PC-9 (cell line): ENCODE measurements at regions not wholly inside any gene's neighbourhood (a gene's known extent, or its start where the extent isn't known, plus 50 kb on each side); places are given as distances from the start of the nearest gene placed in this dataset.

Experiments
- BruUV-seq: library from RNA; stranded (reverse); fragments of 400-500 nt; replicated peaks from 2 replicates; lab custom pipeline; 2021; lab: Mats Ljungman, UMichigan
- CTCF ChIA-PET: fragments of 300-600 bp; sonication (Branson Sonifier 250); formaldehyde crosslinking; loops from one replicate; lab custom pipeline; 2022; ENCODE audit warnings: antibody characterized with exemption; lab: Charles Lee
- POLR2A ChIA-PET: fragments of 300-600 bp; sonication (Branson Sonifier 250); formaldehyde crosslinking; loops from one replicate; lab custom pipeline; 2022; ENCODE audit warnings: antibody characterized with exemption; ENCODE audit not compliant: unreplicated experiment; lab: Charles Lee
- DNase-seq, 2 experiments: peaks; one replicate each; pipeline versions ENCODE4 v3.0.0 to v3.0.0-alpha.2; 2015 to 2022; ENCODE audit warnings: mixed read lengths in 1 of 2
- H2AFZ ChIP-seq: fragments of 200-600 bp; sonication (generic); 2 replicates; pipeline ENCODE4 v1.8.1; 2017; ENCODE audit warnings: antibody characterized with exemption
- H3F3A ChIP-seq: fragments of 200-600 bp; sonication (generic); 2 replicates; pipeline ENCODE4 v1.8.1; 2017; ENCODE audit warnings: antibody characterized with exemption, mild to moderate bottlenecking, low read depth; ENCODE audit not compliant: insufficient read depth
- H3K27ac ChIP-seq: fragments of 200-600 bp; sonication (generic); 2 replicates; pipeline ENCODE4 v1.6.1; 2016; ENCODE audit warnings: mixed run types
- H3K27me3 ChIP-seq: fragments of 200-600 bp; sonication (generic); 2 replicates; pipeline ENCODE4 v1.6.1; 2016; ENCODE audit warnings: low read depth, mixed run types; ENCODE audit not compliant: insufficient read depth
- H3K36me3 ChIP-seq: fragments of 200-600 bp; sonication (generic); 2 replicates; pipeline ENCODE4 v1.6.1; 2016; ENCODE audit warnings: low read depth, mixed run types
- H3K4me1 ChIP-seq: fragments of 200-600 bp; sonication (generic); replicated peaks from 2 replicates; pipeline ENCODE4 v1.6.1; 2016; ENCODE audit warnings: mixed run types; ENCODE audit not compliant: insufficient read depth
- H3K4me2 ChIP-seq: fragments of 200-600 bp; sonication (generic); 2 replicates; pipeline ENCODE4 v1.6.1; 2017; ENCODE audit warnings: mixed run types
- H3K4me3 ChIP-seq: fragments of 200-600 bp; sonication (generic); 2 replicates; pipeline ENCODE4 v1.6.1; 2016; ENCODE audit warnings: mixed run types
- H3K79me2 ChIP-seq: fragments of 200-600 bp; sonication (generic); 2 replicates; pipeline ENCODE4 v1.6.1; 2017; ENCODE audit warnings: low read depth, mixed run types
- H3K9me2 ChIP-seq: fragments of 200-600 bp; sonication (generic); 2 replicates; pipeline ENCODE4 v1.8.1; 2017; ENCODE audit warnings: mild to moderate bottlenecking; ENCODE audit not compliant: insufficient read depth
- H3K9me3 ChIP-seq: fragments of 200-600 bp; sonication (generic); 2 replicates; pipeline ENCODE4 v1.8.1; 2016; ENCODE audit warnings: low read depth; ENCODE audit not compliant: insufficient read depth
- H4K20me1 ChIP-seq: fragments of 200-600 bp; sonication (generic); 2 replicates; pipeline ENCODE4 v1.8.1; 2017; ENCODE audit not compliant: insufficient read depth
- EZH2 ChIP-seq: fragments of 200-600 bp; sonication (generic); IDR thresholded peaks from 2 replicates; pipeline ENCODE4 v1.8.0; 2017; ENCODE audit warnings: antibody characterized with exemption, low read depth
- intact Hi-C: fragments of 100-400 bp; cut with micrococcal nuclease; formaldehyde crosslinking; loops from one replicate; pipeline ENCODE4 v1.10.0; 2022; ENCODE audit not compliant: unreplicated experiment
- TF ChIP-seq, protein P1 (sequence below): fragments of 200-600 bp; sonication (generic); conservative IDR thresholded peaks from 2 replicates; pipeline ENCODE4 v1.6.1; 2017; ENCODE audit warnings: mixed run types, antibody characterized with exemption, mild to moderate bottlenecking, moderate library complexity

DNA sequence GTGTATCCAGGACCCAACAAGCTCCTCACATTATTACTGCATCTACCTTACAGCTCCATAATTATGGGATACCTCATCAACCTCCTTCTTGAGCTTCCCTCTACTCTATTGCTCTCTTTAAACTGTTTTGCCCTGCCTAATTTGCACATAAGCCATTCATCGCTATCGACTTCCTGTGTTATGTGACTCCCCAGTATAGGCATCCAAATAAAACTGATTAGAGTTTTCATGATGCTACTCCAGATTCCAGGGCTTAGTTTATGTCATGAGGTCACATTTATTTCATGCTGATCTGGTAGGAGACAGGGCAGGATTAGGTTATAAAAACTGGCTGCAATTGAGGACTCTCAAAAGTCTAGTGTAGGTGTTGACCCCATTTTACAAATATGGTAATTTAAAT is 569.9 kb upstream of the MGAT4C start:
- Histone ChIP-seq H3K9me2 (no peaks in the 10 kb centered on the region), H4K20me1 (no peaks in the 10 kb centered on the region), H3K4me3 (no peak overlapping the region), H3K27ac (no peak overlapping the region), H3F3A (no peaks in the 10 kb centered on the region), H3K27me3 (no peaks in the 10 kb centered on the region), H3K4me1 (no peaks in the 10 kb centered on the region), H2AFZ (peak overlapping the region; percentile 44; the same call in 1 of the 2 replicates), H3K9me3 (no peaks in the 10 kb centered on the region), H3K4me2 (no peak overlapping the region), H3K79me2 (no peaks in the 10 kb centered on the region), H3K36me3 (no peaks in the 10 kb centered on the region)
- intact Hi-C loops: no loop called here
- no peak for TF ChIP-seq EZH2
- TF ChIP-seq, protein P1, sequence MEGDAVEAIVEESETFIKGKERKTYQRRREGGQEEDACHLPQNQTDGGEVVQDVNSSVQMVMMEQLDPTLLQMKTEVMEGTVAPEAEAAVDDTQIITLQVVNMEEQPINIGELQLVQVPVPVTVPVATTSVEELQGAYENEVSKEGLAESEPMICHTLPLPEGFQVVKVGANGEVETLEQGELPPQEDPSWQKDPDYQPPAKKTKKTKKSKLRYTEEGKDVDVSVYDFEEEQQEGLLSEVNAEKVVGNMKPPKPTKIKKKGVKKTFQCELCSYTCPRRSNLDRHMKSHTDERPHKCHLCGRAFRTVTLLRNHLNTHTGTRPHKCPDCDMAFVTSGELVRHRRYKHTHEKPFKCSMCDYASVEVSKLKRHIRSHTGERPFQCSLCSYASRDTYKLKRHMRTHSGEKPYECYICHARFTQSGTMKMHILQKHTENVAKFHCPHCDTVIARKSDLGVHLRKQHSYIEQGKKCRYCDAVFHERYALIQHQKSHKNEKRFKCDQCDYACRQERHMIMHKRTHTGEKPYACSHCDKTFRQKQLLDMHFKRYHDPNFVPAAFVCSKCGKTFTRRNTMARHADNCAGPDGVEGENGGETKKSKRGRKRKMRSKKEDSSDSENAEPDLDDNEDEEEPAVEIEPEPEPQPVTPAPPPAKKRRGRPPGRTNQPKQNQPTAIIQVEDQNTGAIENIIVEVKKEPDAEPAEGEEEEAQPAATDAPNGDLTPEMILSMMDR: no peak
- ChIA-PET CTCF (no interaction called here), POLR2A (no interaction called here)
- DNase-seq: no peak
- BruUV-seq: no TSS peak

DNA sequence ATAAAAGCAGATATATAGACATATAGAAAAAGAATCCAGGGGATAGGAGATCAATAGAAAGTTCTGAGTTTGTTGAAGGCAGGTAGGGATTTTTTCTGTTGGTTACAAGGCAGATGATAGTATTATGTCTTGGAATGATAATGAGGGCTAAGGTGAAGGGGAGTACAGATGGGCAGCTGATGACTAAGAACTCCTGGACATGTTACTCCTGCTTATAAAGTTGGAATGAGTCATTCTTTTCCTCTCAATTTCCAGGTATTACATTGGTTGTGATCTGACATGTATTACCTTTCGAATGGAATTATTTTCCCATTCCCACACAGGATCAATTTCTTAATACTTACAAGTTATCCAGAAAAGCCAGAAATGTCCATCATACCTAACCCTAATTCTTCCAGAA is 545.2 kb upstream of the MGAT4C start:
- Histone ChIP-seq H3K79me2 (no peaks in the 10 kb centered on the region), H3K27ac (no peak overlapping the region), H3K4me2 (no peak overlapping the region), H3F3A (no peaks in the 10 kb centered on the region), H3K4me3 (no peak overlapping the region), H3K4me1 (no peaks in the 10 kb centered on the region), H3K36me3 (no peaks in the 10 kb centered on the region), H4K20me1 (no peaks in the 10 kb centered on the region), H3K9me2 (no peaks in the 10 kb centered on the region), H2AFZ (no peak overlapping the region), H3K27me3 (no peaks in the 10 kb centered on the region), H3K9me3 (no peaks in the 10 kb centered on the region; the same call in 1 of the 2 replicates)
- no peak for TF ChIP-seq EZH2
- TF ChIP-seq, protein P1: no peak
- POLR2A ChIA-PET: no interaction called here
- intact Hi-C loops: no loop called here
- DNase-seq: no peak
- BruUV-seq: no TSS peak
- CTCF ChIA-PET: no interaction called here

GRCh38 chr12:86799616-86800015 is 543.4 kb upstream of the MGAT4C start:
- Histone ChIP-seq H3F3A (no peaks in the 10 kb centered on the region), H3K4me1 (no peaks in the 10 kb centered on the region), H3K27me3 (no peaks in the 10 kb centered on the region), H3K4me3 (no peak overlapping the region), H3K79me2 (no peaks in the 10 kb centered on the region), H2AFZ (no peak overlapping the region), H4K20me1 (no peaks in the 10 kb centered on the region), H3K27ac (no peak overlapping the region), H3K4me2 (no peak overlapping the region), H3K36me3 (no peaks in the 10 kb centered on the region), H3K9me3 (no peaks in the 10 kb centered on the region; the same call in 1 of the 2 replicates), H3K9me2 (no peaks in the 10 kb centered on the region)
- BruUV-seq: no TSS peak
- DNase-seq: no peak
- CTCF ChIA-PET: no interaction called here
- no peak for TF ChIP-seq EZH2
- TF ChIP-seq, protein P1: no peak
- intact Hi-C loops: no loop called here
- POLR2A ChIA-PET: no interaction called here
